DND-41 (cell line): ENCODE measurements at regions not wholly inside any gene's neighbourhood (a gene's known extent, or its start where the extent isn't known, plus 50 kb on each side); places are given as distances from the start of the nearest gene placed in this dataset.

ENCODE experiments used
- ATAC-seq: fragments of 200-7000 bp; cut with Tn5 transposase; 3 replicates; pipeline ENCODE4 v1.9.1; 2021; ENCODE audit warnings: low read depth; ENCODE audit not compliant: insufficient read depth
- DNase-seq: peaks from one replicate; pipeline ENCODE4 v3.0.0-alpha.2; 2020
- H2AFZ ChIP-seq: 2 replicates; pipeline ENCODE4 v1.6.0; 2012; ENCODE audit warnings: low read depth, low read length
- H3K27ac ChIP-seq: 2 replicates; pipeline ENCODE4 v1.5.1; 2012; ENCODE audit warnings: low read length, inconsistent platforms
- H3K27me3 ChIP-seq: fragments of 200-600 bp; sonication (generic); 2 replicates; pipeline ENCODE4 v1.6.0; 2012; ENCODE audit warnings: low read length, mild to moderate bottlenecking, inconsistent platforms; ENCODE audit not compliant: insufficient read depth, poor library complexity
- H3K36me3 ChIP-seq: 2 replicates; pipeline ENCODE4 v1.5.1; 2012; ENCODE audit warnings: low read length, inconsistent platforms; ENCODE audit not compliant: insufficient read depth
- H3K4me1 ChIP-seq: 2 replicates; pipeline ENCODE4 v1.5.1; 2012; ENCODE audit warnings: mild to moderate bottlenecking, low read length; ENCODE audit not compliant: insufficient read depth
- H3K4me2 ChIP-seq: 2 replicates; pipeline ENCODE4 v1.6.0; 2012; ENCODE audit warnings: mild to moderate bottlenecking, moderate library complexity, low read length, inconsistent platforms; ENCODE audit not compliant: insufficient read depth
- H3K4me3 ChIP-seq, 2 experiments: fragments of 200-600 bp in 1 of 2; shearing (Covaris generic) in 1 of 2; 2 replicates each; pipeline ENCODE4 v1.5.1; 2012 to 2016; ENCODE audit warnings: inconsistent platforms in 2 of 2, low read length in 2 of 2, mild to moderate bottlenecking in 2 of 2, low read depth in 1 of 2, moderate library complexity in 1 of 2
- H3K79me2 ChIP-seq: 2 replicates; pipeline ENCODE4 v1.6.0; 2012; ENCODE audit warnings: low read length, inconsistent platforms; ENCODE audit not compliant: insufficient read depth
- H3K9ac ChIP-seq: 2 replicates; pipeline ENCODE4 v1.6.0; 2012; ENCODE audit warnings: low read depth, mild to moderate bottlenecking, inconsistent platforms, low read length, moderate library complexity
- H3K9me3 ChIP-seq: 2 replicates; pipeline ENCODE4 v1.5.1; 2012; ENCODE audit warnings: low read length, moderate library complexity, mild to moderate bottlenecking, inconsistent platforms; ENCODE audit not compliant: insufficient read depth, severe bottlenecking
- H4K20me1 ChIP-seq: 2 replicates; pipeline ENCODE4 v1.6.0; 2012; ENCODE audit warnings: low read length; ENCODE audit not compliant: insufficient read depth
- CTCF ChIP-seq: IDR thresholded peaks from 2 replicates; pipeline ENCODE4 v1.5.1; 2012; ENCODE audit warnings: borderline replicate concordance, low read length, moderate library complexity, mild to moderate bottlenecking; ENCODE audit not compliant: poor library complexity, severe bottlenecking; ENCODE audit errors: extremely low read depth
- EZH2 ChIP-seq: IDR thresholded peaks from 3 replicates; pipeline ENCODE4 v1.6.1; 2012; ENCODE audit warnings: borderline replicate concordance, low read depth, mild to moderate bottlenecking, moderate library complexity, low read length, inconsistent platforms; ENCODE audit not compliant: severe bottlenecking

GRCh38 chr6:115782612-115783011, 278.1 kb downstream of the FRK start:
- no peak overlapping the region for H3K4me3 ChIP-seq
- H3K4me2 ChIP-seq, result no peak overlapping the region
- H3K9ac ChIP-seq, result no peak overlapping the region
- H3K36me3 ChIP-seq, result no peaks in the 10 kb centered on the region
- H3K4me1 ChIP-seq, result no peaks in the 10 kb centered on the region
- TF ChIP-seq CTCF (no peak), EZH2 (no peak)
- ATAC-seq, result no peak
- DNase-seq, result no peak
- H4K20me1 ChIP-seq, result no peaks in the 10 kb centered on the region
- H3K9me3 ChIP-seq, result no peaks in the 10 kb centered on the region
- no peak overlapping the region for H3K27ac ChIP-seq
- no peaks in the 10 kb centered on the region for H3K27me3 ChIP-seq
- no peak overlapping the region for H2AFZ ChIP-seq
- H3K79me2 ChIP-seq, result no peaks in the 10 kb centered on the region

DNA sequence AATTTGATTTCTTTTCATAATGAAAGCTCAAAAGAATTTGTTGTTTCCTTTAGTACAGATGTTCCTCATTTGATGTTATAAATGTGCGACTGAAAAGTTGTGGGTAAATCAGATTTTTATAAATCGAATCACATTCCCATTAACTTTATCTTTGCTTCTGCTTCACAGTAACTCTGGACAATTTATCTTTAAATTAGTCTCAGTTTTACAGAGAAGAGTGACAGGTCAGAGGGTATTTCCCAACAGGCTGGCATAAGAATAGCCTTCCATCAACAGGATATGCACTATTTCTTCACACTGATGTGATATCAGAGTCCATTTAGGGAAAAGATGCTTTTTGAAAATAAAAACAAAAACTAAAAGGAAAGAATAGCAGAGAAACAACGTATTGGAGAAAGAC, 286.9 kb downstream of the FRK start:
- H3K9me3 ChIP-seq, result no peaks in the 10 kb centered on the region
- H3K9ac ChIP-seq, result no peak overlapping the region
- no peak overlapping the region for H3K4me3 ChIP-seq
- H3K4me1 ChIP-seq, result no peaks in the 10 kb centered on the region
- H4K20me1 ChIP-seq, result no peaks in the 10 kb centered on the region
- H2AFZ ChIP-seq, result no peak overlapping the region
- ATAC-seq (no peak), DNase-seq (no peak)
- H3K4me2 ChIP-seq, result no peak overlapping the region
- no peak overlapping the region for H3K27ac ChIP-seq
- no peaks in the 10 kb centered on the region for H3K79me2 ChIP-seq
- TF ChIP-seq EZH2 (no peak), CTCF (no peak)
- H3K27me3 ChIP-seq, result no peaks in the 10 kb centered on the region
- no peaks in the 10 kb centered on the region for H3K36me3 ChIP-seq

DNA sequence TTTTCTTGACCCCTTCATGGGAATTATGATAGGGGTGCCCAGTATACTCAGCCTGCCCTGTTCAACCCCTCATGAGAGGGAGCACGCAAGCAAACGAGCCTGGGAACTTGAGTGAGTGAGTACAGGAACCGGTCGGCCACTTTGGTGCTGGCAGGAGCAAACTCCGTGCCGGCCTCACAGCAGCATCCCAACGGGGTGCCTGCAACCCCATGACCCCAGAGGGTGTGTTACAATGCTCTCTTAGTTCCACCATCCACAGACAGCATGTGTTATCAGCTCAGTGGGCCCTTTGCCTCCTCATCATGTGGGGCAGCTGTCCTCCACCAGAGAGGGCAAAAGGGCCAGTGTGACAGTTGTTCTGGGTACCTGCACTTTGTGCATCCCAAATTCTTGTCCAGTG, 289.8 kb downstream of the FRK start:
- no peak for TF ChIP-seq EZH2
- Histone ChIP-seq H3K79me2 (no peaks in the 10 kb centered on the region), H3K4me2 (no peak overlapping the region), H3K36me3 (no peaks in the 10 kb centered on the region), H3K4me3 (no peak overlapping the region), H2AFZ (no peak overlapping the region), H4K20me1 (no peaks in the 10 kb centered on the region), H3K9ac (no peak overlapping the region), H3K27ac (no peak overlapping the region), H3K27me3 (no peaks in the 10 kb centered on the region), H3K9me3 (no peaks in the 10 kb centered on the region), H3K4me1 (no peaks in the 10 kb centered on the region)
- DNase-seq, result no peak
- ATAC-seq, result no peak

- Histone ChIP-seq H3K4me3 (no peak overlapping the region), H3K4me2 (no peak overlapping the region), H3K9me3 (no peaks in the 10 kb centered on the region), H4K20me1 (no peaks in the 10 kb centered on the region), H3K36me3 (no peaks in the 10 kb centered on the region), H3K27me3 (no peaks in the 10 kb centered on the region), H3K27ac (no peak overlapping the region), H3K4me1 (no peaks in the 10 kb centered on the region), H3K9ac (no peak overlapping the region), H2AFZ (no peak overlapping the region), H3K79me2 (no peaks in the 10 kb centered on the region)
- ATAC-seq, result no peak
- DNase-seq, result no peak
- no peak for TF ChIP-seq CTCF
- TF ChIP-seq EZH2, result no peak
These were observed 292.2 kb downstream of the FRK start for GRCh38 chr6:115768500-115768899.
